AG09319 (cell line): ENCODE measurements at regions not wholly inside any gene's neighbourhood (a gene's known extent, or its start where the extent isn't known, plus 50 kb on each side); places are given as distances from the start of the nearest gene placed in this dataset.
"Not testable (repeated sequence)": the region's sequence is repeated elsewhere in the genome, so short reads cannot be mapped to it uniquely, and the experiment has no call there.

Experiments
- DNase-seq: peaks from one replicate; pipeline ENCODE4 v3.0.0-alpha.2; 2010; ENCODE audit warnings: low read depth; ENCODE audit errors: extremely low read depth
- TF ChIP-seq, protein P1 (sequence below): IDR thresholded peaks from 2 replicates; pipeline ENCODE4 v1.5.1; 2011; ENCODE audit warnings: low read depth, mild to moderate bottlenecking, inconsistent platforms, low read length, moderate library complexity

DNA sequence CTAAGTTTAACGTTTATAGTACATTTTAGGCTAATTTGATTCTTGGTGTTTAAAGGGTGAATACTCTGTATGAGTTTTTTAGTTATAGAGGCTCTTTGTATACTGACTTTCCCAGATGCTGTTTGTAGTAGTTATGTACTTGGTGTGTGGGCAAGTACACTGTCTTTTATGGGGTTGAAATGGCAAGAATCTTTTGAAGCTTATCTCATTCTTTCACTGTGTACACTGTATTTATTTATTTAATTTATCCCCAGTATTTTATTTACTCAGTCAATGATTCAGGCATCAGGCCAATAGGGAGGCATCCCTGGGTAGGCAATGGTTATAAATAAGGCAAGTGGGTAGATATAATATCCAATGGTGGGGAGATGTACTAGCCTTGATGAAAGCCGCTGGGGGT, 277.0 kb upstream of the PTCHD4 start:
- TF ChIP-seq, protein P1, sequence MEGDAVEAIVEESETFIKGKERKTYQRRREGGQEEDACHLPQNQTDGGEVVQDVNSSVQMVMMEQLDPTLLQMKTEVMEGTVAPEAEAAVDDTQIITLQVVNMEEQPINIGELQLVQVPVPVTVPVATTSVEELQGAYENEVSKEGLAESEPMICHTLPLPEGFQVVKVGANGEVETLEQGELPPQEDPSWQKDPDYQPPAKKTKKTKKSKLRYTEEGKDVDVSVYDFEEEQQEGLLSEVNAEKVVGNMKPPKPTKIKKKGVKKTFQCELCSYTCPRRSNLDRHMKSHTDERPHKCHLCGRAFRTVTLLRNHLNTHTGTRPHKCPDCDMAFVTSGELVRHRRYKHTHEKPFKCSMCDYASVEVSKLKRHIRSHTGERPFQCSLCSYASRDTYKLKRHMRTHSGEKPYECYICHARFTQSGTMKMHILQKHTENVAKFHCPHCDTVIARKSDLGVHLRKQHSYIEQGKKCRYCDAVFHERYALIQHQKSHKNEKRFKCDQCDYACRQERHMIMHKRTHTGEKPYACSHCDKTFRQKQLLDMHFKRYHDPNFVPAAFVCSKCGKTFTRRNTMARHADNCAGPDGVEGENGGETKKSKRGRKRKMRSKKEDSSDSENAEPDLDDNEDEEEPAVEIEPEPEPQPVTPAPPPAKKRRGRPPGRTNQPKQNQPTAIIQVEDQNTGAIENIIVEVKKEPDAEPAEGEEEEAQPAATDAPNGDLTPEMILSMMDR = no peak

DNA sequence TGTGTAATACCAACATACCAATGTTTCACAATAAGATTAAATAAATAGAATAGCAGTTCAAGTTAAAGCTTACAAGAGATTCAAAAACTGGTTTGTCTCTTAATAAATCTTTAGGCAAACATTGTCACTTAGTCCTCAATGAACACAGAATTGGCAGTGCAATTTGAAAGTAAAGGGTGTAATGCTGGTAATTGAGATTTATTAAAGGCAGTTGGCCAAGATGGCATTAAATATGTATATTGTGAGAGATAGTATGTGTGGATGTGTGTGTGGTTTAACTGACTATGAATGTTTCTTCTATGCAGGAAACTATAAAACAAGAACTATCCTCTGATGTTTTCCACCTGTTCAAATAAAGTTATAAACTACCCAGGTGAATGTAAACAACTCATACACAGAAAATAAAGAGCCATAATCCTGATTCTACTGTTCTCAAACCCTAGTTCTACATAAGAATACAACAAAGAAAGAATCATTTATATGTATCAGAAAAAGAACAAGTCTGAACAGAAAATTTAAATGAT, 267.9 kb upstream of the PTCHD4 start:
- DNase-seq = no peak
- TF ChIP-seq, protein P1 = no peak

More for the DNA sequence above, 277.0 kb upstream of the PTCHD4 start:
- DNase-seq = no peak

DNA sequence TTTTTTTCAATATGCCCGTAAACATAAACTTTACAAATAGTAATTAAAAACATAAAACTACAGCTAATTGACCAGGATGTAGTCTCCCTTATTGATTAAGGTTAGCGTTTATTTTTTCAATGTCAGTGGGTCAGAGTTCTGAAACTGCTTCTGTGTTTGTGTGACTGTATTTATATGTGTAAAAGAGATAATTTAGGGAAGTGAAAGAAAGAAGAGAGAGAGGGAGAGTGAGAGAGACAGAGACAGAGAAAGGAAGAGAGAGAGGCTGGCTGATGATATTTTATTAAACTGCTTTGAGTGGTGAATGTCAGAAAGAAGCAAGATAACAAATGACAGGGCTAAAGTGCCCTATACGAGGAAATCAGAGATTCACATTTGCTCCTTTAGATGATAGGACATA, 266.1 kb upstream of the PTCHD4 start:
- DNase-seq = no peak

DNA sequence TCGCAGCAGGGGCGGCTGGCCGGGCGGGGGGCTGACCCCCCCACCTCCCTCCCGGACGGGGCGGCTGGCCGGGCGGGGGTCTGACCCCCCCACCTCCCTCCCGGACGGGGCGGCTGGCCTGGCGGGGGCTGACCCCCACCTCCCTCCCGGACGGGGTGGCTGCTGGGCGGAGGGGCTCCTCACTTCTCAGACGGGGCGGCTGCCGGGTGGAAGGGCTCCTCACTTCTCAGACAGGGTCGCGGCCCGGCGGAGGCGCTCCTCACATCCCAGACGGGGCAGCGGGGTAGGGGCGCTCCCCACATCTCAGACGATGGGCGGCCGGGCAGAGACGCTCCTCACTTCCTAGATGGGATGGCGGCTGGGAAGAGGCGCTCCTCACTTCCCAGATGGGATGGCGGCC, 260.2 kb upstream of the PTCHD4 start:
- not testable (repeated sequence) for DNase-seq

More for the DNA sequence above, 266.1 kb upstream of the PTCHD4 start:
- TF ChIP-seq, protein P1 = no peak

DNA sequence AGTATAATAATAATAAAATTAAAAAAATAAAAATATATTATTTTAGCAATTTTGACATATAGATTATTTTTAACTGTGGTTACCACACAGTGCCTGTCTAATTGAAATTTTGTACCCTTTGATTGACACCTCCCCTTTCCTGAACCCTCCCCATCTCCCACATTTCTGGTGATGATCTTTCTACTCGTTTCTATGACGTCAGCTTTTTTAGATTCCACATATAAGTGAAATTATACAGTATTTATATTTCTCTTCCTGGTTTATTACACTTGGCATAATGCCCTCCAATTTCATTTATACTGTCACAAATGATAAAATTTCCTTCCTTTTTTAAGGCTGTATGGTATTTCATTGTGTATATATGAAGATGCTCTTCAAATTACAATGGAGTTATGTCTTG, 258.1 kb upstream of the PTCHD4 start:
- TF ChIP-seq, protein P1 = no peak
- DNase-seq = no peak

DNA sequence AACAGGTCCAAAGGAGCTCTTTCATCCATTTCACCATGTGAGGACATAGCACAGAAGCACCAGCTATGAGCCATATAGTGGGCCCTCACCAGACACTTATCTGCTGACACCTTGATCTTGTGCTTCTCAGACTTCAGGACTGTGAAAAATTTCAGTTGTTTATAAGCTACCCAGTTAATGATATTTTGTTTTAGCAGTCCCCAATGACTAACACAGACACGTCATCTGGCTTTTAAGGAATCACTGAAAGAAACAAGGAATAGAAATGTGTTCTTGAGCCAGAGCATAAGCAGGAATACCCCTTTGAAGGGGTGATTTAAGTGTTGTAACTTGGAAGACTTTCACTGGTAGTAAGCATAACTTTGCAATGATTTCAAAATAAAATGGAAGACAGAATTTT, 214.7 kb upstream of the PTCHD4 start:
- no peak for DNase-seq
- TF ChIP-seq, protein P1 = no peak

DNA sequence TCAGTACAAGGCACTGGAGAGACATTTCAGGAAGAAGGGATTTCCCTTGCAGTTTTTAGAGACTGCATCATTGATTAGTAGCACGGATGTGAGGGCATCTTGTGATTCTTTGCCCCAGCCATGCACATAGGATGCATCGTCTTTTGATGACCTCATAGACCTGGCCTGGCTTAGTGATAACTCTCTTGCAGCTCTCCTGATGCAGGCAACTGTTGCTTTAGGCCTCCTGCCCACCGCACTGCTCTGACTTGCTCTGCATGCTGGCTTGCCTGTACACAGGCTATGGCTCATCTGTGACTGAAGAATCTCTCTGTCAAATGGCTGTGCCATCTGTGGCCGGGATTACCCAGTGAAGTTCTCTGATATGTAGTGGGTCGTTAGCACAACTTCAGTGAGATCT, 207.7 kb upstream of the PTCHD4 start:
- DNase-seq = no peak
- TF ChIP-seq, protein P1 = no peak

DNA sequence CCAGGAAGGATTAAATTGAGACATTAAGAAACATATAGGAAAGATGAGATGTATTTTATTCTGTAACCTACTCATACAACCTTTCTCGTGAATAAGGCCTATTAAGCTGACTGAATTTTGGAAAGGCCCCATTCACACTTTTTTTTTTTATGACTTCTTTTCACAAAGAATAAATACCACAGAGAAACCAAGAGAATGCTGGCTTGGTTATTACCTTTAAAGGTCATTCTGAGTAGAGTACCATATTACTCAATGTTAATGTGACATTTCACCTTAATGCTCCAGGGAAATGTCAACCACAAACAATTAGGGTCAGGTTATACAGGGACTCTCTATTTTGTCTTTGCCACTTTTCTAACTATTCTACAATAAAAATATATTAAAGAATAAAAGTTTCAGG, 204.9 kb upstream of the PTCHD4 start:
- TF ChIP-seq, protein P1 = no peak
- DNase-seq = no peak
